ENCODE measurements at regions not wholly inside any gene's neighbourhood (a gene's known extent, or its start where the extent isn't known, plus 50 kb on each side); places are given as distances from the start of the nearest gene placed in this dataset.

GRCh38 chr16:87015021-87015420 is 302.2 kb downstream of the C16orf95 start:
- TF ChIP-seq POLR2A (IDR thresholded peaks at IDR 0.05) (no peak), CTCF (IDR thresholded peaks at IDR 0.05) (no peak)
